Transverse colon (tissue), 4 donors: ENCODE measurements at regions not wholly inside any gene's neighbourhood (a gene's known extent, or its start where the extent isn't known, plus 50 kb on each side); places are given as distances from the start of the nearest gene placed in this dataset.

Experiments used
- EP300 ChIP-seq: sonication (generic); formaldehyde crosslinking; IDR thresholded peaks from one replicate; pipeline ENCODE4 v1.6.1; 2017; ENCODE audit warnings: antibody characterized with exemption, low read depth
- POLR2A ChIP-seq: fragments of 450-650 bp; IDR thresholded peaks from one replicate; pipeline ENCODE4 v1.6.1; 2016; ENCODE audit warnings: antibody characterized with exemption, mild to moderate bottlenecking, moderate library complexity
- POLR2AphosphoS5 ChIP-seq, 3 donors: sonication (generic); formaldehyde crosslinking; IDR thresholded peaks; one replicate each; pipeline ENCODE4 v1.6.1; 2016; ENCODE audit warnings: antibody characterized with exemption in 3 of 3
- TF ChIP-seq, protein P1 (sequence below), 5 experiments: fragments of 200-600 bp in 3 of 5; fragments of 450-650 bp in 2 of 5; sonication (generic) in 3 of 5; IDR thresholded peaks; 1 replicate in 2 of 5; 2 replicates in 3 of 5; pipeline ENCODE4 v1.5.1; 2016 to 2017; ENCODE audit warnings: antibody characterized with exemption in 5 of 5, inconsistent platforms in 3 of 5, mild to moderate bottlenecking in 2 of 5, moderate library complexity in 1 of 5

- TF ChIP-seq POLR2AphosphoS5 (IDR thresholded peaks at IDR 0.05), result no peak
- TF ChIP-seq POLR2A, result no peak
- TF ChIP-seq, protein P1, sequence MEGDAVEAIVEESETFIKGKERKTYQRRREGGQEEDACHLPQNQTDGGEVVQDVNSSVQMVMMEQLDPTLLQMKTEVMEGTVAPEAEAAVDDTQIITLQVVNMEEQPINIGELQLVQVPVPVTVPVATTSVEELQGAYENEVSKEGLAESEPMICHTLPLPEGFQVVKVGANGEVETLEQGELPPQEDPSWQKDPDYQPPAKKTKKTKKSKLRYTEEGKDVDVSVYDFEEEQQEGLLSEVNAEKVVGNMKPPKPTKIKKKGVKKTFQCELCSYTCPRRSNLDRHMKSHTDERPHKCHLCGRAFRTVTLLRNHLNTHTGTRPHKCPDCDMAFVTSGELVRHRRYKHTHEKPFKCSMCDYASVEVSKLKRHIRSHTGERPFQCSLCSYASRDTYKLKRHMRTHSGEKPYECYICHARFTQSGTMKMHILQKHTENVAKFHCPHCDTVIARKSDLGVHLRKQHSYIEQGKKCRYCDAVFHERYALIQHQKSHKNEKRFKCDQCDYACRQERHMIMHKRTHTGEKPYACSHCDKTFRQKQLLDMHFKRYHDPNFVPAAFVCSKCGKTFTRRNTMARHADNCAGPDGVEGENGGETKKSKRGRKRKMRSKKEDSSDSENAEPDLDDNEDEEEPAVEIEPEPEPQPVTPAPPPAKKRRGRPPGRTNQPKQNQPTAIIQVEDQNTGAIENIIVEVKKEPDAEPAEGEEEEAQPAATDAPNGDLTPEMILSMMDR (IDR thresholded peaks at IDR 0.05), result no peak
- TF ChIP-seq EP300, result no peak
Observed at GRCh38 chr12:32993404-32993803, 96.8 kb upstream of the PKP2 start.
